Liver (tissue), 3 donors: ENCODE measurements at regions not wholly inside any gene's neighbourhood (a gene's known extent, or its start where the extent isn't known, plus 50 kb on each side); places are given as distances from the start of the nearest gene placed in this dataset.
"Not testable (repeated sequence)": the region's sequence is repeated elsewhere in the genome, so short reads cannot be mapped to it uniquely, and the experiment has no call there.

Experiments used
- ATF3 ChIP-seq: IDR thresholded peaks from 2 replicates; pipeline ENCODE4 v1.6.1; 2016; ENCODE audit warnings: antibody characterized with exemption
- CTCF ChIP-seq: fragments of 150-350 bp; IDR thresholded peaks from 2 replicates; pipeline ENCODE4 v1.5.1; 2017; ENCODE audit warnings: improper control_type of control experiment, low read depth, low read length; ENCODE audit not compliant: missing input control
- FOXA1 ChIP-seq: IDR thresholded peaks from 2 replicates; pipeline ENCODE4 v1.6.1; 2016; ENCODE audit warnings: antibody characterized with exemption
- GABPA ChIP-seq, 2 donors: IDR thresholded peaks in 1 of 2; conservative IDR thresholded peaks in 1 of 2; 2 replicates each; pipeline ENCODE4 v1.6.1; 2016; ENCODE audit warnings: antibody characterized with exemption in 2 of 2, mild to moderate bottlenecking in 1 of 2, moderate library complexity in 1 of 2
- JUND ChIP-seq, 2 donors: IDR thresholded peaks; 2 replicates each; pipeline ENCODE4 v1.6.1; 2016; ENCODE audit warnings: antibody characterized with exemption in 2 of 2
- MAX ChIP-seq: IDR thresholded peaks from 2 replicates; pipeline ENCODE4 v1.6.1; 2016; ENCODE audit warnings: antibody characterized with exemption
- RAD21 ChIP-seq, 2 donors: IDR thresholded peaks; 2 replicates each; pipeline ENCODE4 v1.6.1; 2016; ENCODE audit warnings: antibody characterized with exemption in 2 of 2, mild to moderate bottlenecking in 2 of 2
- REST ChIP-seq: IDR thresholded peaks from 2 replicates; pipeline ENCODE4 v1.6.1; 2016; ENCODE audit warnings: antibody characterized with exemption, mild to moderate bottlenecking
- YY1 ChIP-seq: IDR thresholded peaks from 2 replicates; pipeline ENCODE4 v1.6.1; 2016; ENCODE audit warnings: antibody characterized with exemption, mild to moderate bottlenecking
- ZBTB33 ChIP-seq: IDR thresholded peaks from 2 replicates; pipeline ENCODE4 v1.6.1; 2016; ENCODE audit warnings: antibody characterized with exemption
- donor health status: healthy.
- donor health status: healthy.

- TF ChIP-seq CTCF; GABPA (IDR thresholded peaks at IDR 0.05 in 1 of 2, conservative IDR thresholded peaks at IDR 0.05 in 1 of 2); RAD21 (IDR thresholded peaks at IDR 0.05); MAX; ZBTB33; JUND (IDR thresholded peaks at IDR 0.05); YY1; ATF3; FOXA1; REST: not testable (repeated sequence)
Measured at GRCh38 chr4:29788123-29788522, 932.0 kb upstream of the PCDH7 start.
